Bronchial epithelial cell (primary cell): ENCODE measurements at regions not wholly inside any gene's neighbourhood (a gene's known extent, or its start where the extent isn't known, plus 50 kb on each side); places are given as distances from the start of the nearest gene placed in this dataset.

ENCODE experiments used
- DNase-seq: peaks from one replicate; pipeline ENCODE4 v3.0.0-alpha.2; 2010; ENCODE audit warnings: low read depth
- FAIRE-seq: peaks from 2 replicates; lab custom pipeline; 2011; peaks lifted over from hg19 to GRCh38; lab: Jason Lieb, UNC
- H3K27me3 ChIP-seq: 2 replicates; pipeline ENCODE4 v1.5.1; 2011; ENCODE audit warnings: low read length; ENCODE audit not compliant: control insufficient read depth, insufficient read depth
- H3K36me3 ChIP-seq: 2 replicates; pipeline ENCODE4 v1.5.1; 2011; ENCODE audit warnings: low read length; ENCODE audit not compliant: control insufficient read depth, insufficient read depth
- H3K4me3 ChIP-seq: 2 replicates; pipeline ENCODE4 v1.5.1; 2011; ENCODE audit warnings: mild to moderate bottlenecking, low read depth, low read length, control low read depth
- CTCF ChIP-seq: IDR thresholded peaks from 2 replicates; pipeline ENCODE4 v1.5.1; 2011; ENCODE audit warnings: mild to moderate bottlenecking, moderate library complexity, low read length, control low read depth, inconsistent platforms; ENCODE audit not compliant: insufficient read depth, severe bottlenecking

- TF ChIP-seq CTCF = no peak
- DNase-seq (no peak), FAIRE-seq (no peak)
- Histone ChIP-seq H3K4me3 (no peak overlapping the region), H3K36me3 (no peaks in the 10 kb centered on the region), H3K27me3 (peaks cover 1% of the 10 kb centered on the region)
Observed at GRCh38 chr2:63777816-63778215, 63.9 kb upstream of the UGP2 start.

GRCh38 chr2:63778391-63778790 is 63.3 kb upstream of the UGP2 start:
- DNase-seq (no peak), FAIRE-seq (no peak)
- peaks cover 1% of the 10 kb centered on the region for H3K27me3 ChIP-seq
- TF ChIP-seq CTCF = no peak
- no peak overlapping the region for H3K4me3 ChIP-seq
- no peaks in the 10 kb centered on the region for H3K36me3 ChIP-seq

DNA sequence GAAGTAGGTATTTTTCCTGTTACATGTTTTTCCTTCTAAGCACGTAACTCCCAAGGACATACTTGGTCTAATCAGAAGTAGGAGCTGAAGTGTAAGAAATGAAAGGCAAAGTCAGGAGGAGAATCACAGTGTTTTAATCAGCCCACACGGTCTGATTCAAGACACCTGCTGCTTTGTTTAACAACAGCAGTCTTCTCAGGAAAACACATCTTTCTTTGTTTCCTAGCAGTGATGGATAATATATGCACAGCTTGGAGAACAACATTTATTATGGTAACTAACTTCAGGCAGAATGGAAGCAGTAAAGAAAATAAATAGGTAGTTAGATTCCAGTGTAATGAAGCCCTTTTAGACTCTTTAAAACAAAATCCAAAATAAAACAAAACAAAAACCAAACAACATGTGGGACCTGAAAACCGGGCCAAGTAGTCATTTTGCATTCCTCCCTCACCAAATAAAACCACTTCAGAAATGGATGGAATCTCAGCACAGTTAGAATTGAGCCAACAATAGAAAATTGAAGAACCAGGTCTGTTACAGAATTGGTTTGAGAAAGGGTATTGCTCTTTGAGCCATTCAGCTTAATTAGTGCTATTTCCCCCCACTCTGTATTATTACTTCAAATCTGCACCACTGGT is 61.1 kb upstream of the UGP2 start:
- Histone ChIP-seq H3K4me3 (no peak overlapping the region), H3K27me3 (no peaks in the 10 kb centered on the region), H3K36me3 (no peaks in the 10 kb centered on the region)
- no peak for DNase-seq
- no peak for FAIRE-seq
- TF ChIP-seq CTCF = no peak

DNA sequence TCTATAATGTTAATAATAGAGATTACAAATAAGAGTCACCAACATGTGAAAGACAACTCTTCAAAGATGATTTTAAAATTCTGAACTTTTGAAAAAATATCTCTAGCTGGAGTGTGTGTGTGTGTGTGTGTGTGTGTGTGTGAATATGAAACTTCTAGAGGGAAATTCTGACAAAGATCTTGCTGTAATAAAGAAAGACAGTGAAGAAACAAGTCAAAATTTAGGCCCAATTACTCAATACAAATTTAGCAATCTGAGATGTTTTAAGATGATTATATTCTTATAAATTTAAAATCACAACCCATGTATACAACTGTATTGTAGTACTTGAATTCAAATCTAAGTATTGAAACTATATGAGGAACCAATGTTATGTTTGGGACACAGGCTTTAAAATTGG is 57.2 kb upstream of the UGP2 start:
- Histone ChIP-seq H3K4me3 (no peak overlapping the region), H3K27me3 (no peaks in the 10 kb centered on the region), H3K36me3 (no peaks in the 10 kb centered on the region)
- FAIRE-seq (no peak), DNase-seq (no peak)
- TF ChIP-seq CTCF = no peak

GRCh38 chr2:63785096-63785495 is 56.6 kb upstream of the UGP2 start:
- Histone ChIP-seq H3K4me3 (no peak overlapping the region), H3K36me3 (no peaks in the 10 kb centered on the region), H3K27me3 (no peaks in the 10 kb centered on the region)
- FAIRE-seq = no peak
- no peak for DNase-seq
- no peak for TF ChIP-seq CTCF

GRCh38 chr2:63786471-63786870 is 55.2 kb upstream of the UGP2 start:
- no peak for DNase-seq
- Histone ChIP-seq H3K36me3 (no peaks in the 10 kb centered on the region), H3K4me3 (no peak overlapping the region), H3K27me3 (no peaks in the 10 kb centered on the region)
- no peak for TF ChIP-seq CTCF
- FAIRE-seq = no peak
